Lower lobe of right lung (tissue), 2 donors: ENCODE measurements at regions not wholly inside any gene's neighbourhood (a gene's known extent, or its start where the extent isn't known, plus 50 kb on each side); places are given as distances from the start of the nearest gene placed in this dataset.

Experiments used
- ATAC-seq, 2 donors: fragments of 200-7000 bp; cut with Tn5 transposase; one replicate each; pipeline ENCODE4 v1.9.1; 2020 to 2022; ENCODE audit warnings: mild to moderate bottlenecking in 2 of 2, moderate library complexity in 2 of 2
- DNase-seq: peaks from one replicate; pipeline ENCODE4 v3.0.0-alpha.2; 2020
- H3K27ac ChIP-seq: fragments of 200-600 bp; one replicate; pipeline ENCODE4 v1.8.0; 2022
- H3K27me3 ChIP-seq: fragments of 200-600 bp; one replicate; pipeline ENCODE4 v1.8.0; 2022; ENCODE audit warnings: low read depth
- H3K36me3 ChIP-seq: fragments of 200-600 bp; one replicate; pipeline ENCODE4 v1.8.0; 2022; ENCODE audit warnings: mild to moderate bottlenecking
- H3K4me1 ChIP-seq: fragments of 200-600 bp; one replicate; pipeline ENCODE4 v1.8.0; 2022
- H3K4me3 ChIP-seq: fragments of 200-600 bp; one replicate; pipeline ENCODE4 v1.8.0; 2022; ENCODE audit warnings: mild to moderate bottlenecking
- H3K9me3 ChIP-seq: fragments of 200-600 bp; one replicate; pipeline ENCODE4 v1.8.0; 2022
- intact Hi-C: fragments of 100-400 bp; cut with DNase I; formaldehyde crosslinking; loops from one replicate; pipeline ENCODE4 v1.11.0; 2022
- TF ChIP-seq, protein P1 (sequence below): fragments of 200-600 bp; IDR thresholded peaks from one replicate; pipeline ENCODE4 v1.8.0; 2022; ENCODE audit warnings: antibody characterized with exemption, mild to moderate bottlenecking
- donor health status: DM: no; HTN: yes; CAD: no; lungs with severe emphysema.

GRCh38 chr3:182715006-182715405, 78.3 kb upstream of the ATP11B start:
- ATAC-seq (no peak), DNase-seq (no peak)
- Histone ChIP-seq H3K9me3 (no peaks in the 10 kb centered on the region), H3K27me3 (no peaks in the 10 kb centered on the region), H3K36me3 (no peaks in the 10 kb centered on the region), H3K4me3 (no peak overlapping the region), H3K27ac (no peak overlapping the region), H3K4me1 (no peaks in the 10 kb centered on the region)
- intact Hi-C loops: loop anchor here (10.0 kb wide), 1 partner anchor 120 kb away; no protein-coding TSS in a partner anchor
- TF ChIP-seq, protein P1, sequence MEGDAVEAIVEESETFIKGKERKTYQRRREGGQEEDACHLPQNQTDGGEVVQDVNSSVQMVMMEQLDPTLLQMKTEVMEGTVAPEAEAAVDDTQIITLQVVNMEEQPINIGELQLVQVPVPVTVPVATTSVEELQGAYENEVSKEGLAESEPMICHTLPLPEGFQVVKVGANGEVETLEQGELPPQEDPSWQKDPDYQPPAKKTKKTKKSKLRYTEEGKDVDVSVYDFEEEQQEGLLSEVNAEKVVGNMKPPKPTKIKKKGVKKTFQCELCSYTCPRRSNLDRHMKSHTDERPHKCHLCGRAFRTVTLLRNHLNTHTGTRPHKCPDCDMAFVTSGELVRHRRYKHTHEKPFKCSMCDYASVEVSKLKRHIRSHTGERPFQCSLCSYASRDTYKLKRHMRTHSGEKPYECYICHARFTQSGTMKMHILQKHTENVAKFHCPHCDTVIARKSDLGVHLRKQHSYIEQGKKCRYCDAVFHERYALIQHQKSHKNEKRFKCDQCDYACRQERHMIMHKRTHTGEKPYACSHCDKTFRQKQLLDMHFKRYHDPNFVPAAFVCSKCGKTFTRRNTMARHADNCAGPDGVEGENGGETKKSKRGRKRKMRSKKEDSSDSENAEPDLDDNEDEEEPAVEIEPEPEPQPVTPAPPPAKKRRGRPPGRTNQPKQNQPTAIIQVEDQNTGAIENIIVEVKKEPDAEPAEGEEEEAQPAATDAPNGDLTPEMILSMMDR: no peak

GRCh38 chr3:182716114-182716688, 77.1 kb upstream of the ATP11B start:
- TF ChIP-seq, protein P1: no peak
- Histone ChIP-seq H3K9me3 (no peaks in the 10 kb centered on the region), H3K27me3 (no peaks in the 10 kb centered on the region), H3K36me3 (no peaks in the 10 kb centered on the region), H3K4me3 (no peak overlapping the region), H3K4me1 (no peaks in the 10 kb centered on the region), H3K27ac (no peak overlapping the region)
- intact Hi-C loops: loop anchor here (10.0 kb wide), 1 partner anchor 119 kb away; no protein-coding TSS in a partner anchor
- DNase-seq: no peak
- ATAC-seq: peak in 1 of 2 donors; percentile 44

- no peak overlapping the region for H3K4me3 ChIP-seq
- H3K36me3 ChIP-seq: no peaks in the 10 kb centered on the region
- ATAC-seq: peak; percentile 58 to 74
- TF ChIP-seq, protein P1: no peak
- DNase-seq: no peak
- no peaks in the 10 kb centered on the region for H3K4me1 ChIP-seq
- H3K27ac ChIP-seq: no peak overlapping the region
- intact Hi-C loops: loop anchor here (10.0 kb wide), 1 partner anchor 118 kb away; no protein-coding TSS in a partner anchor
- no peaks in the 10 kb centered on the region for H3K27me3 ChIP-seq
- no peaks in the 10 kb centered on the region for H3K9me3 ChIP-seq
Measured at GRCh38 chr3:182717216-182717615, 76.1 kb upstream of the ATP11B start.

DNA sequence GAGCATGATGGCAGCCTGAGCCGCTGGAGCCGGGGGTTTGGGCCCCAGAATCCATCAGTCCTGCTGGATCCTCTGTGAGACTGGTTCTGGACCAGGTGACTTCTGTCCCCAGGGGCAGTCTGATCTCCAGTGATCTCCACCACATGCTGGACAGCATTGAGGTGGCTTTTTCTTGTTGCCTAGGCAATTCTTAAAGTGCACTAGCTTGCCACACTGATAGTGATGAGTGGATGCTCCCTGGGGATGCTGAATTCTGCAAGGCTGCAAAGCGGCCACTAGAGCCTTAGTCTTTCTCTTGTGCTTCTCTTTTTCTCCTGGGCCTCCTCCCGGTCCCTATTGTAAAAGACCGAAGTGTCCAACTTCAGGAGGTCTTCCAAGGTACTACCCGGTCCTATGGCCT, 70.4 kb upstream of the ATP11B start:
- intact Hi-C loops: no loop called here
- H3K27me3 ChIP-seq: no peaks in the 10 kb centered on the region

GRCh38 chr3:182723596-182723995, 69.7 kb upstream of the ATP11B start:
- DNase-seq: no peak
- H3K27me3 ChIP-seq: no peaks in the 10 kb centered on the region
- TF ChIP-seq, protein P1: no peak
- intact Hi-C loops: no loop called here
- H3K4me3 ChIP-seq: no peak overlapping the region
- H3K27ac ChIP-seq: no peak overlapping the region
- peaks cover 4% of the 10 kb centered on the region for H3K4me1 ChIP-seq
- peak; percentile 11 to 74 for ATAC-seq
- H3K36me3 ChIP-seq: no peaks in the 10 kb centered on the region
- no peaks in the 10 kb centered on the region for H3K9me3 ChIP-seq

More for the DNA sequence above, 70.4 kb upstream of the ATP11B start:
- Histone ChIP-seq H3K27ac (no peak overlapping the region), H3K9me3 (no peaks in the 10 kb centered on the region), H3K4me3 (no peak overlapping the region), H3K4me1 (peaks cover 4% of the 10 kb centered on the region), H3K36me3 (no peaks in the 10 kb centered on the region)
- ATAC-seq (no peak), DNase-seq (no peak)
- TF ChIP-seq, protein P1: no peak
